ENCODE measurements at regions not wholly inside any gene's neighbourhood (a gene's known extent, or its start where the extent isn't known, plus 50 kb on each side); places are given as distances from the start of the nearest gene placed in this dataset.

- TF ChIP-seq, protein P1, sequence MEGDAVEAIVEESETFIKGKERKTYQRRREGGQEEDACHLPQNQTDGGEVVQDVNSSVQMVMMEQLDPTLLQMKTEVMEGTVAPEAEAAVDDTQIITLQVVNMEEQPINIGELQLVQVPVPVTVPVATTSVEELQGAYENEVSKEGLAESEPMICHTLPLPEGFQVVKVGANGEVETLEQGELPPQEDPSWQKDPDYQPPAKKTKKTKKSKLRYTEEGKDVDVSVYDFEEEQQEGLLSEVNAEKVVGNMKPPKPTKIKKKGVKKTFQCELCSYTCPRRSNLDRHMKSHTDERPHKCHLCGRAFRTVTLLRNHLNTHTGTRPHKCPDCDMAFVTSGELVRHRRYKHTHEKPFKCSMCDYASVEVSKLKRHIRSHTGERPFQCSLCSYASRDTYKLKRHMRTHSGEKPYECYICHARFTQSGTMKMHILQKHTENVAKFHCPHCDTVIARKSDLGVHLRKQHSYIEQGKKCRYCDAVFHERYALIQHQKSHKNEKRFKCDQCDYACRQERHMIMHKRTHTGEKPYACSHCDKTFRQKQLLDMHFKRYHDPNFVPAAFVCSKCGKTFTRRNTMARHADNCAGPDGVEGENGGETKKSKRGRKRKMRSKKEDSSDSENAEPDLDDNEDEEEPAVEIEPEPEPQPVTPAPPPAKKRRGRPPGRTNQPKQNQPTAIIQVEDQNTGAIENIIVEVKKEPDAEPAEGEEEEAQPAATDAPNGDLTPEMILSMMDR (IDR thresholded peaks at IDR 0.05; ENCODE audit: low read depth, low read length), result no peak
- TF ChIP-seq MYC (IDR thresholded peaks at IDR 0.05; ENCODE audit: low read depth, low read length), result no peak
These were observed 160.8 kb upstream of the SAMSN1 start for GRCh38 chr21:14706712-14707510.
